GM19328 (cell line): ENCODE measurements at regions not wholly inside any gene's neighbourhood (a gene's known extent, or its start where the extent isn't known, plus 50 kb on each side); places are given as distances from the start of the nearest gene placed in this dataset.
"Not testable (repeated sequence)": the region's sequence is repeated elsewhere in the genome, so short reads cannot be mapped to it uniquely, and the experiment has no call there.

Experiments
- ATAC-seq: cut with Tn5 transposase; IDR thresholded peaks from one replicate; pipeline ENCODE4 v1.9.1; 2021; ENCODE audit warnings: mild to moderate bottlenecking, moderate library complexity; ENCODE audit not compliant: unreplicated experiment

DNA sequence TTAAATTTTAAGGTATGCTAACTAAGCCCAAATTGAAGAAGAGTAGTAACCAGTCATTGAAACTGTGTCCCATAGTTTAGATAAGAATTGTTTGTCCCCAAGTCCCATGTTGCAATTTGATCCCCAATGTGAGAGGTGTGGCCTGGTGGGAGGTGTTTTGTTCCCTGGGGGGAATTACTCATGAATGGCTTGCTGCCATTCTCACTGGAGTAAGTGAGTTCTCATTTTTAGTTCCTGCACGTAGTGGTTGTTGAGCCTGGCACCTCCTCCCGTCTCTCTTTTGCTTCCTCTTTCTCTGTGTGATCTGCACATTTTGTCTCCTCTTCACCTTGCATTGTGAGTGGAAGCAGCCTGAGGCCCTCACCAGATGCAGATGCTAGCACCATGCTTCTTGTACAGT lies 1271.0 kb downstream of the NSUN3 start:
- ATAC-seq = no peak

DNA sequence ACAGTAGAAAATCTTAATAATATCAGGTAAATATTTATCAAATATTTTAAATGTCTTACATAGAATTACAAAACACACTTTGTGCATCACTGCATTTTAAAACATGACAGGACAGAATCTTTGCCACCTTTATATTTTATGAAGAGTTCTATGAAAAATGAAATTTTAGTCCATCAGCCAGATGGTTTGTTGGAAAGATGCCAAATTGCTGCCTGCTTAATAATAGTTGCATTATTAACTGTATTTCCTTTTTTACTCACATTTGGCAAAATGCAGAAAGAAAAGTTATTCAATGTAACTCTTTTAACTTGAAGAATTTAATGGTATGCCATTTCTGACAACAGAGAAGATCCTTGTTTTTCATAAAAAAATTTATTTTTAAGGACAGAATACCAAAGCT lies 1271.6 kb downstream of the NSUN3 start:
- ATAC-seq = no peak

DNA sequence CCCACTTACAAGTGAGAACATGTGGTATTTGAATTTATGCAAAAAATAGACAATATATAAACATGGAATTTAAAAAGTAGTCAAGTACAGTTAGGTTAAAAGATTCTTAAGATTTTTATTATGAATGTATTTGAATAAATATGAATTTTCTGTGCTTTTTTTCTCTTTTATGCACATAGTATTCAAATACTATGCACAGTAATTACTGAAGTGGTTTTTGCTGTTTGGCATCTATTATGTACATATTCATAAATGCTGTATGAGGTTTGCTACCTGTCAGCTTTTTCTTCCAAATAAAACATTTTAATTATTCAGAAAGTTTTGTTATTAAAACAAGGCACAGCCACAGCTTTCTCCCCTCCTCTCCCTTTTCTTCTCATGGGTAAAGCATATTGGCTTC lies 1272.7 kb downstream of the NSUN3 start:
- no peak for ATAC-seq

DNA sequence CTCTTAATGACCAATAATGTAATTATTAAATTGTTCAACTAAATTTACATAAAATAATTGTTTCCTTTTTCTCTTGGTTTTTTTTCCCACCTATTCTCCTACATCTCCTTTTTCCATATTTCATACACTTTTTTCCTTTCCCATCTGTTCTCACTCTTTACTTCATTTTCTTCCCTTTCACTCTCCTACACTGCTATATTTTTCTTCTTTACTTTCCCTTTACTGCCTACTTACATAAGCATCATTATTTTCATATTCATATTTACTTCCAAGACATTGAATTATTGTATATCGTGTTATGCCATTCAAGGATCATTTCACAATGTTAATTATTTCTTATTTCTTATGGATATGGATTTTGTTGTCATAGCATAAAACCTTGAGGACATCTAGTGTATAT lies 1275.6 kb downstream of the NSUN3 start:
- no peak for ATAC-seq

DNA sequence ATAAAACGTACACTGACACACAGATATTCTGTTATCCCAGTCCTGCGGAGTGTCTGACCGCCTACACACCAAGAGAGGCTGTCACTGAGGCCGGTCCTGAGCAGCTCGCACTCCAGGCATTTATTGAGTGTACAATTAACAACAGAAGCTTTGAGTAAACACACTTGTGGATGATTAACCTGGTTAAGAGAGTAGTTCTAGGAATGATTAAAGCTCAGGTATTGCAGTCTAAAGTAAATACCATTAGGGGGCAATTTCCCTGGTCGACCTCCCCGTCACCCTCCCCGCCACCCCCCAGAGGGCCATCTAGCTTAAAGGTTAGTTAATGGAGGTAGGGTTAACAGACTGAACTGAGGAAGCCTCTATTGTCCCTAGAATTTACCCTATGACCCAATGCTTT lies 1278.5 kb downstream of the NSUN3 start:
- no peak for ATAC-seq

DNA sequence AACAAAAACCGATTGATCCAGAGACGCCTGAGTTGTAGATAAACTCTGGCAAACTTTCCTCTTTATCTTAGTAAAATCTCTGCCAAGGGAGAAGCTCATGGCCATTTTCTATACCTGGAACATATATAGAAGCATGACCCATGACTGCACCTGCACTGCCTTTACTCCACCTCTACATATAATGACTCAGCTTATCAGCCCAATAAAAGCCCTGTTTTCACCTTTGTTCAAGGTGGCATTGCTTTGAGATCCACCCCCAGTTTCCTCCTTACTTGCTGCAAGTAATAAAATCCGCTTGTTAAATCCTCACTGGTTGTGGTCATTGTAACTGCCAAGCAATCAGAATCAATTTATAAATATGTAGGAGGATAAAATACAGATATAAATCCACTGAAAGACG lies 1280.4 kb downstream of the NSUN3 start:
- no peak for ATAC-seq

DNA sequence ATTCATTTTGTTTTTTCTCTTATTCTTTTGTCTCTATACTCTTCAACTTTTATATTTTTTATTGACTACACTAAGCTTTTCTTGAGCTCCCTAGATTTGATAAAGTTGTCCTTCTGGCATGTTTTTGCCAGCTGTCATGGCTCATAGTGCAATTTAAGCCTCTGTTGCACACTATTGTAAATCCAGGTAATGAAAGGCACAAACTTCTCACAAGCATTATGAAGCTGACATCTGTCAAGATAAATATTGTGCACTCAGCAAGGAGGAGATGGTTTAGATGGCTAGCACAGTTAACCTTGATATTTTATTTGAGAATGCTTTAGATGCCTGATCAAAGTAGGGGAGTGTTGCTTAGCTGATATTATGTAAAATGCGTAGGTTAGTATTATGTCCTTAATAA lies 1280.9 kb downstream of the NSUN3 start:
- ATAC-seq = no peak

DNA sequence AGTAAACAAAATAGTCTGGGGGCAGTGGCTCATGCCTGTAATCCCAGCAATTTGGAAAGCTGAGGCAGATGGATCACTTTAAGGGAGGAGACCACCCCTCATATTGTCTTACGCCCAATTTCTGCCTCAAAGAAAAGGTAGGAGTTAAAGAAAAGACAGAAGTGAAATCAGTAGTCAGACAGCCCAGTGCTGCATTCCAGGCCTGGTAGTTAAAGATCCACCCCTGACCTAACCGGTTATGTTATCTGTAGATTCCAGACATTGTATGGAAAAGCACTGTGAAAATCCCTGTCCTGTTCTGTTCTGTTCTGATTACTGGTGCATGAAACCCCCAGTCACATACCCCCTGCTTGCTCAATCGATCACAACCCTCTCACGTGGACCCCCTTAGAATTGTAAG lies 1285.1 kb downstream of the NSUN3 start:
- ATAC-seq = not testable (repeated sequence)

DNA sequence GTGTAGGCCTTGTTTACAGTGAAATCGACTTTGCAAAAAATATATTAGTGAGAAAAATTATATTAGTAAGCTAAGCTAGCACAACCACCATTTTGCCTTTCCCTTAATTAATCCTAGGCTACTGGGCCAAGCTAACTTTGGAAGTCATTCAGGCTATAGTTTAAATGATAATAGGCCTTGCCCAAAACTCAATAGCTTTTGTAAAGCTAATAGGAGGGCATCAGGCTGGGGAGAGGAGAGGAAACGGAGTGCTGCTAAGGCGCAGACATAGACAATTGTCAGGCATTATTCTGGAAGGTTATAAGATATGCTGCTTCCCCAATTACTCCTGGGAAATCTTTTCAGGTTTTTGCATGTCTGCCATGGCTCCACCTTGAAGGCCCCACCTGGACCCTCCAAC lies 1286.0 kb downstream of the NSUN3 start:
- ATAC-seq = no peak

DNA sequence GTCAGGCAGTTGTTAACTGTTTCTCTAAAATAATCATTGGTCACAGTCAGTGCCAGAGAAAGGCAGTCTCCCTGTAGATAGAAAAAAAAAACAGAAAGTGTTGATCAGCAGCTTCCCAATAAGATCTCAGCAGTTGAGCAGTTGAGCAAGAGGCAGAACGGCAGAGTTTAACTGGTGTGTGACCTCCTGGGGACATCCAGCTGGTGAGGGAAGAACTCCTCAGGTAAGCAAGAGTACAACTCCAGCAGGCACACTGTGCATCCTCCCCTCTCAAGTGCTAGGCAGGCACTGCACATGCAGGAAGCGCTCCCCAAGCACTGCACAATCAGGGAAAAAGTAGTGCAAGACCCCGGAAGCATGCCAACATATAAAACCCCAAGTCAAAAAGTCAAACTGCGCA lies 1287.2 kb downstream of the NSUN3 start:
- no peak for ATAC-seq

DNA sequence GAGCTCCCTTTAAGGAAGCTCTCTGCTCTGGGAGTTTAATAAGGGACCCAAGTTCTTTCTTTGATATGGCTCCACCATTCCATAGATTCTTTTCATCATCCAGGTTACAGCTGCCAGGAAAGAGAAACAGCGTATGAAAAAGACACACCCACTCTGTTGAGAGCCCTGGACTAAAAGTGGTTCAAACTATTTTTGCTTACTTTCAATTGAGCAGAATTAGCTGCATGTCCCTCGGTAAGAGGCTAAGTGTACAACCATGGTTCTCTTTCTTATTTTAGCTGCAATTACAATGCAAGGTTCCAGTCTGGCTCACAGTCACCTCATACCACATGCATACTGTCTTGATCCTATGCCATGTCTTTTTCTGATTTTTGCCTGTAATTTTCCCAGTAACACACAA lies 1288.3 kb downstream of the NSUN3 start:
- no peak for ATAC-seq

DNA sequence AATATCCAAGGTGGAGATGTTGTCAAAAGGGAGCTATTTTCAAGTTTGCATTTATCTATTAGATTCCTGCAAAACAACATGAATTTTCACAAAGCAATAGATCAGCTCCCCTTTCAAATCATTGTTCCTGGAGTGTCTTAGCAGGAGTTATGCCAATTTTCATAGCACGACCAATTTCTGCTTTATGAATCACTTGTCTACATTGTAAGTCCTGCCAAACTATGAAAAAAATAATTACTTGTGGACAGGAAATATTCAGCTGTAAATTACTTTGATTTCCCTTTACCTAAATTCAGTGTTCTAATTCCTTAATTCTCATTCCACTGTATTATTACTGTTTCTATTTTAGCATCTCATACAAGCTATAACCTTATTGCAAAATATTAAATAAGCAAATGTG lies 1289.6 kb downstream of the NSUN3 start:
- no peak for ATAC-seq

DNA sequence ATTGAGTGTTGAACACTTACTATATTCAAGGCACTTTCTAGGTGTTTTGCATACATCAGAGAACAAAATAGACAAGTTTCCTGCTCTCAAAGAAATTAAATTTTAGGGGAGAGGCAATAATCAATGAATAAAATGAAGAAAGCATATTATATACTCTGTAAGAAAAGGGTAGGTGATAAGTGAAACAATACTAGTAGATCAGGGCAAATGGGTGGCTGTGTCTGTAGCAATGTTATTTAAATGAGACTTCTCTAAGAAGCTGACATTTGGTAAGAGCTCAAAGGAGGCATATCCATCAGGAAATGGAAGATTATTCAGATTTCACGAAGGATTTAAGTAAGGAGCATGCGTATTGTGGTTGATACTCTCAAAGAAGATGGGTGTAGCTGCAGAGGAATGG lies 1291.6 kb downstream of the NSUN3 start:
- ATAC-seq = no peak

DNA sequence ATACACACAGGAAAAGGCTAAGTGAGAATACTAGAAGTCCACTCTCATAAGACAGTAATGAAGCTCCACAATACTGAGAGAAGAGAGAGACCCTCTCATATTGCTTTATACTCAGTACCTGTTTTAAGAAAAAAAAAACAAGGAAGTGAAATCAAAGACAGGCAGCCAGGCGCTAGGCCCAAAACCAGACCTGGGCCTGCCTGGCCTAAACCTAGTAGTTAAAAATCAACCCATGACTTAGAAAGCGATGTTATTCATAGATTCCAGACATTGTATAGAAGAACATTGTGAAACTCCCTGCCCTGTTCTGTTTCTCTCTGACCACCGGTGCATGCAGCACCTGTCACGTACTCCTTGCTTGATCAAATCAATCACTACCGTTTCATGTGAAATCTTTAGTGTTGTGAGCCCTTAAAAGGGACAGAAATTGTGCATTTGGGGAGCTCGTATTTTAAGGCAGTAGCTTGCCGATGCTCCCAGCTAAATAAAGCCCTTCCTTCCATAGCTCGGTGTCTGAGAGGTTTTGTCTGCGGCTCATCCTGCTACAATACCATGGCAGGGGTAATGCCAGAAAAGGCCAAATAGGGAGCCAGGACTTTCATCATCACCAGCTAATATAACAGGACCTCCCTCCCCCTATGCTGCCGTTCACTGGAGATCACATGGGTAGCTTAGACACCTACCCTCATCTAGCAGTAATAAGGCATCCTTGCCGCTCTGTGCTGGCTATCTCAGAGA lies 1294.1 kb downstream of the NSUN3 start:
- ATAC-seq = peak; percentile 52

DNA sequence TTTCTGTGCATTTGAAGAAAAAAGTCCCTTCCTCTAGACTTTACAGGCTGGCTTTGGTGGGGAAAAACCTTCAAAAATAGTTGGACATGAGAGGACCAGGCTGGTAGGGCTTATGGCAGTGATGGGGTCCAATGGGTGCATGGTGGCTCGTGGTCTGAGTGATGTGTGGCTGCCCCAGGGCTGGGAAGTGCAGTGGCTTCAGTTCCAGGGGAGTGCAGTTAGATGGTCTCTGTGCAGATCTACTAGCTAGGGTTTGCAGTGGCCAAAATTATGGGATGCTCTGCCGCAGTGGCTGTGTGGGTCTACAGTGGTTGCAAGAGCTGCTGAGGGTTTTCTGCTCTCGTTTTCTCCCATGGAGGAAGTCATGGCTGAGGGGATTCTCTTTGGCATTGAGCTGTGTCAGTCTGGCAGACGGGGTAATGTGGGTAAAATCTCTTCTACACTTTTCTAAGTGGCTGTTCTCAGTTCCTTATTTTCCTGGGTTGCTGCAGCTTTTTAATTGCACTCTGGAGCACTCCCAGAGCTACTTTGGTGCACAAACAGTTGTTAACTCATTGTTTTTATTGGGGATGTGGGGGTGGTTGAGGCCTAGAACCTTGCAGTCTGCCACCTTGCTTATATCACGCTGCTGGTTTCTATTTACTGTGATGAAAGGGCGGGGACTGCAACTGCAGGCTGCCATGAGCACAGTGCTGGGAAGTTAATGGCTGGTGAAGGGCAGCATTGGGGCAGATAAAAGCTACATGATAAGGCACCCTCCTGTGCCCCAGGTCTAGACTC lies 1324.6 kb downstream of the NSUN3 start:
- no peak for ATAC-seq

DNA sequence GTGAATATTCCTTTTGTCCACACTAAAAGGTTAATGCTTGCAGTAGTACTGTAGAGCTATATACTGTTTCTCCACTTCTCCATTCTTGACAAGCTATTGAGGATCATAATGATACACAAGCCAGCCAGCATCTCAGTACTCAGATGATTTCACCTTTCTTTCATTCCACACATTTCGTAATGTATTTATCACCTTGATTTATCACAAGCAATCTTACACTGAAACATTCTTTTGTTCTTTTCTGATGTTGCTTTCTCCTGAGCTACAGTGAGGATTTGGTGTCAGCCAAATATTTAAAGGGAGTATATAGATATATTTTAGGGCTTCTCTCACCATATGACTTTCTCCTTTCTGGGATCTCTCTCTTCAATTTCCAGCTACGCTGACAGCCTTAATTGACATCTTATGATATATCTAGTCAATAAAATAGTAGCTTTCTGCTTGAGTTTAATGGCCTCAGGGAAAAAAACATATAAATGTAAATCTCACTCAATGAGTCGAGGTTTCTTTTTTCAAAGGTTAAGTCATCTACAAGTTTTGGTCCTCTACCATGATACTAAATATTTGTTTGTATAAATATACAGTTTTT lies 1327.0 kb downstream of the NSUN3 start:
- no peak for ATAC-seq

DNA sequence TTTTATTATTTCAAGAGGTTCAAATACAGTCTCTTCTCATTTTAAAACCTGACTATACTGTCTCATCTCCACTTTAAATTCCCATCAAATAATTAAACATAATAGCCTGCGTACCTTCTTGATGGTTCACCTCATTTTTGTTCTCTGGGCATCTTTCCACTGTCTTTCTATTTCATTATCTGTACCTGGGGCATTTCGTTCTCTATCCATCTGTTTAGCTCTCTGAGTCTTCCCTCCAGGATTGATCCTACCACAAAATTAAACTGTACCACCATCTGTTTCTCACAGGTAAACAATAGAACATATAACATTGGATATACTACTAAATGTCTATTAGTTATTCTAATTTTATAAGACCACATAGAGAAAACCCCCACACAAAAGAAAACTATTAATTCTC lies 1331.4 kb downstream of the NSUN3 start:
- ATAC-seq = no peak

DNA sequence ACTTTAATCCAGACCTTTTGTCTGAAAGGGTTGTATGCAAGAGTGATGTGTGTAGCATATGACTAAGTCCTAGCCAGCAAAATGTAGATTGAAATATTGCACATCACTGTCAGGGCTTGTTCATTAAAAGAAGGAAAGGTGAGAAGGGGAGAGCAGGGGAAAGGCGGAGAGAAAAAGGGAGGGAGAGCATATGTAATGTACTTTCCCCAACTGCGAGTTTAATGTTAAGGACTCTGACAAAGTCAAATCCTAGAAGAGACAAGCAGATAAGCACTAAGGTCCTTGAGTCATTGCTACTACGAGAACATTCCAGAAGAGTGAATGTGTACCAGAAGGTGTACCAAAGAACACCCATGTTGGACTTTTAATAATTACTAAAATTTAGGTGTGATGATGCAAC lies 1336.7 kb downstream of the NSUN3 start:
- ATAC-seq = no peak

DNA sequence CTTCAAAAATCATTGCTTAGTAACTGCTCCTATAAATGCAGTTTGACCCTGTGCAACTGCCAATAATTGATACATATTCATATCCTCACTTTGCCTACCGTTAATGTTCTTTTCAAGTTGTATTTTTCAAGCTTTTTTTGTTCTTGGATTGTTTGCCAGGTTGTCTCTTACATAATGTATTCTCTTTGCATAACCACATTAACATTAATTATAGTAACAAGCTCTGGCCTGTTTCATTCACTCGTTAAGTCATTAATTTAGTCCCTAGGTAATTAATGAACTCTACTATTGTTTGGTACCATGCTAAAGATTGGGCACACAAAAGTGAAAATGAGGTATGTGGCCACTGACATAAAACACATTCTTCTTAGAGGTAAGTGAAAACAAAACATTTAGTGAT lies 1338.8 kb downstream of the NSUN3 start:
- ATAC-seq = no peak

DNA sequence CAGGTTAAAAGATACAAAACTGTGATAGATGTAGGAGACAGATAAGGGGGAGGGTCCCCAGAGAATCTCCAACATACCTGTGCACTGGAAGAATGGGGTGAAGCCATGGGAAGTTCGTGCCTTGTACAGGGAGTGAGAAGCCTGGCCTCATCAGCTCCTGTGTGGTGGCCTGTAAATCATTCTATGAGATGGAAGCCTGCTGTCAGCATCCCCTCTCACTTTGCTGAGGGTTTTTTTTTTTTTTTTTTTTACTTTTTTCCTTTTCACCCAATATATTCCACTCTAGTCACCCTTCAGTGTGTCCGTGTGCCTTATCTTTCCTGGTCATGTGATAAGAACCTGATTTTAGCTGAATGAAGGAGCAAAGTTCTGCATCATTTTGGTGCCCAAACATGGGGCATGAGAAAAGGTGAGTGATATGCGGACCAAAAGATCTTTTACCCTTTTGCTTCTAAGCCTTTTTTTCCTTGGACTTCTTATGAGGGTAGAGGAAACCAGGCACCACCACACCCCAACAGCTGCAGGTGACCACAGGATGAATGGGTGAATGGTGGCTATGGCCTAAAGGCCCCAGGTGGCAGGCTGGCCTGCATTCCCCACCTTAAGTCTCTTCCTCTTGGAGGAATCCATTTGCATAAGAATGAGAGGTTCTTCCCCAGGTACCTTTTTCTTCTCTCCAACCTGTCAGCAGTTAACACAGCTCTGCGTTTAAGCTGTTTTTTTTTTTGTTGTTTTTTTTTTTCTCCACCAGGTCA lies 1345.0 kb downstream of the NSUN3 start:
- ATAC-seq = no peak

DNA sequence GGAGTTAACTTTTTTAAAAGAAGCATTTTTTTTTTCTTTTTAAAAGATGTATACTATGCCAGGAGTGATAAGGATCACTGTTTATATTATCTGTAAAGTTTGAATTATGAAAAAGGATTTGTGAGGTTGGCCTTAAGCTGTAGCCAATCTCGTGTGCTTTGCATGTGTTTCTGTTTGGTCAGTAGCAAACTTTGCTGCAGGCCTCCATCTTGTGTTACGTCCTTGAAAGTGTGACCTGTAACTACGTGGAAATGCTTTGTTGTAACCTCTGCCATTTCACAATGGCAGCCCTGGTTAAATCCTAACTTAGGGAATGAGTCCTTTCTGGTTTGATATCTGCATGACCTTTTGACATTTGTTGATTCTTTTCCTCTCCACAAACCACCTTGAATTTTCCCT lies 1345.6 kb downstream of the NSUN3 start:
- no peak for ATAC-seq

DNA sequence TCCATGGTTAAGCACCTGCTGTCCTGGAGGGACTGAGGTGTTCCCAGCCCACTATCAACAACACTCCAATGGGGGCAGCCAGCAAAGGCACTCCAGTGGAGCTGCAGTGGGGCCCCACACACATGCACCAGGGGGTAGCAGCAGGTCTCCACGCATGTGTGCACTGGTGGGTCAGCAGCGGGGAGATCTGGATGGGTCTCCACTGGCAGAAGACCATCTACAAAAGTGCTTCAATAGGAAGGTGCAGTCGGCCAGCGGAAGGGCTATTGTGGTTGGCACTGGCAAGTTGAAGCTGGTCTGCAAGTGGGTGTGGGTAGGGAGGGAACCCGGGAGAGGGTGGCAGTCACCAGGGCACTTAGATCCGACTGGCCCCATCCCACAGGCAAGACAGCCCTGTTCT lies 1355.4 kb downstream of the NSUN3 start:
- no peak for ATAC-seq
